ENCODE measurements at regions not wholly inside any gene's neighbourhood (a gene's known extent, or its start where the extent isn't known, plus 50 kb on each side); places are given as distances from the start of the nearest gene placed in this dataset.

- TF ChIP-seq CTCF (IDR thresholded peaks at IDR 0.05; ENCODE audit: low read length): no peak
- no peak for TF ChIP-seq EZH2 (IDR thresholded peaks at IDR 0.05; ENCODE audit: borderline replicate concordance, low read length)
These were observed 96.3 kb downstream of the RFPL4B start for GRCh38 chr6:112443179-112444065.
